GM23338 (cell line): ENCODE measurements at regions not wholly inside any gene's neighbourhood (a gene's known extent, or its start where the extent isn't known, plus 50 kb on each side); places are given as distances from the start of the nearest gene placed in this dataset.
A peak's percentile ranks its signal among the peaks of the same experiment; 100 is the strongest.

Source experiments
- ATAC-seq: fragments of 200-7000 bp; cut with Tn5 transposase; 3 replicates; pipeline ENCODE4 v1.9.1; 2020
- DNase-seq: peaks from one replicate; pipeline ENCODE4 v3.0.0-alpha.2; 2015; ENCODE audit warnings: low spot score
- H2AFZ ChIP-seq: fragments of 200-600 bp; sonication (generic); 2 replicates; pipeline ENCODE4 v1.8.0; 2016; ENCODE audit warnings: antibody characterized with exemption, mild to moderate bottlenecking, moderate library complexity
- H3F3A ChIP-seq: fragments of 200-600 bp; sonication (generic); replicated peaks from 2 replicates; pipeline ENCODE4 v1.8.0; 2017; ENCODE audit warnings: antibody characterized with exemption, mixed run types, low read depth
- H3K27ac ChIP-seq: fragments of 200-600 bp; sonication (generic); 2 replicates; pipeline ENCODE4 v1.6.1; 2016; ENCODE audit warnings: low read depth
- H3K27me3 ChIP-seq: fragments of 200-600 bp; sonication (generic); 2 replicates; pipeline ENCODE4 v1.8.0; 2016; ENCODE audit warnings: mild to moderate bottlenecking, mixed run types, moderate library complexity; ENCODE audit not compliant: insufficient read depth
- H3K36me3 ChIP-seq: fragments of 200-600 bp; sonication (generic); 2 replicates; pipeline ENCODE4 v1.8.0; 2016; ENCODE audit warnings: mild to moderate bottlenecking; ENCODE audit not compliant: insufficient read depth
- H3K4me1 ChIP-seq: fragments of 200-600 bp; sonication (generic); 2 replicates; pipeline ENCODE4 v1.8.0; 2016; ENCODE audit warnings: mild to moderate bottlenecking, moderate library complexity; ENCODE audit not compliant: insufficient read depth
- H3K4me2 ChIP-seq: fragments of 200-600 bp; sonication (generic); 2 replicates; pipeline ENCODE4 v1.7.1; 2017; ENCODE audit warnings: mixed run types
- H3K4me3 ChIP-seq: fragments of 200-600 bp; sonication (generic); 2 replicates; pipeline ENCODE4 v1.6.1; 2016; ENCODE audit warnings: mixed run types
- H3K79me2 ChIP-seq: fragments of 200-600 bp; sonication (generic); replicated peaks from 2 replicates; pipeline ENCODE4 v1.8.0; 2017; ENCODE audit warnings: mild to moderate bottlenecking; ENCODE audit not compliant: insufficient read depth
- H3K9me2 ChIP-seq: fragments of 200-600 bp; sonication (generic); 2 replicates; pipeline ENCODE4 v1.8.0; 2017; ENCODE audit not compliant: insufficient read depth
- H4K20me1 ChIP-seq: fragments of 200-600 bp; sonication (generic); replicated peaks from 2 replicates; pipeline ENCODE4 v1.8.0; 2017; ENCODE audit warnings: mild to moderate bottlenecking; ENCODE audit not compliant: insufficient read depth
- H3K27ac Mint-ChIP-seq: 2 replicates; pipeline ENCODE4 v1.8.0; 2020; ENCODE audit warnings: inconsistent platforms, mild to moderate bottlenecking, moderate library complexity, mixed read lengths
- H3K27me3 Mint-ChIP-seq: 3 replicates; pipeline ENCODE4 v1.8.0; 2022; ENCODE audit warnings: low read depth, mild to moderate bottlenecking, moderate library complexity, mixed read lengths, inconsistent platforms; ENCODE audit not compliant: insufficient read depth, poor library complexity
- H3K36me3 Mint-ChIP-seq: 3 replicates; pipeline ENCODE4 v1.8.0; 2021; ENCODE audit warnings: low read depth, mild to moderate bottlenecking, inconsistent platforms, moderate library complexity, mixed read lengths
- H3K4me1 Mint-ChIP-seq: 3 replicates; pipeline ENCODE4 v1.8.0; 2020; ENCODE audit warnings: mild to moderate bottlenecking, inconsistent platforms, mixed read lengths
- H3K4me3 Mint-ChIP-seq: 3 replicates; pipeline ENCODE4 v1.8.0; 2021; ENCODE audit warnings: moderate library complexity, mild to moderate bottlenecking, inconsistent platforms, mixed read lengths
- H3K9me3 Mint-ChIP-seq: 3 replicates; pipeline ENCODE4 v1.8.0; 2020; ENCODE audit warnings: moderate library complexity, mild to moderate bottlenecking, inconsistent platforms, mixed read lengths
- CTCF ChIP-seq, 2 experiments: fragments of 200-600 bp in 1 of 2; sonication (generic) in 1 of 2; conservative IDR thresholded peaks; 2 replicates each; pipeline versions ENCODE4 v1.5.1 to v1.6.1; 2016 to 2017; ENCODE audit warnings: antibody characterized with exemption in 2 of 2, low read depth in 2 of 2, mild to moderate bottlenecking in 2 of 2, moderate library complexity in 1 of 2
- JUNB ChIP-seq: IDR thresholded peaks from one replicate; pipeline ENCODE4 v1.6.1; 2016; ENCODE audit warnings: antibody characterized with exemption; ENCODE audit not compliant: unreplicated experiment
- NANOG ChIP-seq: IDR thresholded peaks from 2 replicates; pipeline ENCODE4 v1.6.1; 2016; ENCODE audit warnings: antibody characterized with exemption, borderline replicate concordance
- ZNF114 ChIP-seq: fragments of 250-450 bp; sonication (Bioruptor Pico); IDR thresholded peaks from 2 replicates; pipeline ENCODE4 v1.5.0; 2020; ENCODE audit warnings: mild to moderate bottlenecking, moderate library complexity
- ZNF462 ChIP-seq: fragments of 250-450 bp; sonication (Bioruptor Pico); IDR thresholded peaks from 2 replicates; pipeline ENCODE4 v1.5.0; 2020; ENCODE audit warnings: mild to moderate bottlenecking, moderate library complexity

GRCh38 chr6:21887231-21888185, 294.0 kb downstream of the SOX4 start (continued):
- no peak for TF ChIP-seq ZNF462 (CRISPR knock-in tag)

GRCh38 chr6:21891080-21891479, 297.5 kb downstream of the SOX4 start:
- peaks cover 3% of the 10 kb centered on the region; the same call in 2 of the 3 replicates for H3K9me3 Mint-ChIP-seq

More at GRCh38 chr6:21891080-21891479, 297.5 kb downstream of the SOX4 start:
- peaks cover 21% of the 10 kb centered on the region for H3K4me1 Mint-ChIP-seq
- peaks cover 15% of the 10 kb centered on the region; the same call in 2 of the 3 replicates for H3K36me3 Mint-ChIP-seq
- Histone ChIP-seq H3K27me3 (no peaks in the 10 kb centered on the region), H3K4me2 (0 out of 2 replicates have a peak overlapping the region, but pooled peaks have one; percentile 5), H3K36me3 (no peaks in the 10 kb centered on the region), H3F3A (no peaks in the 10 kb centered on the region), H4K20me1 (no peaks in the 10 kb centered on the region; the same call in 1 of the 2 replicates), H3K4me1 (peaks cover 14% of the 10 kb centered on the region), H3K9me2 (no peaks in the 10 kb centered on the region), H3K27ac (peak overlapping the region; percentile 51; the same call in 1 of the 2 replicates), H2AFZ (no peak overlapping the region), H3K4me3 (no peak overlapping the region), H3K79me2 (peaks cover 83% of the 10 kb centered on the region)
- ATAC-seq, result peak; percentile 86
- H3K27ac Mint-ChIP-seq, result peak overlapping the region; percentile 74
- peak; percentile 69 for DNase-seq
- TF ChIP-seq NANOG (peak; percentile 31; the same call in 1 of the 2 replicates), CTCF (conservative IDR thresholded peaks at IDR 0.05; ENCODE audit: low read depth in 2 of 2) (no peak), ZNF462 (CRISPR knock-in tag) (peak; percentile 80), ZNF114 (CRISPR knock-in tag) (no peak), JUNB (no peak)
- H3K27me3 Mint-ChIP-seq, result peaks cover 6% of the 10 kb centered on the region
- H3K4me3 Mint-ChIP-seq, result no peak overlapping the region
